ENCODE measurements at regions not wholly inside any gene's neighbourhood (a gene's known extent, or its start where the extent isn't known, plus 50 kb on each side); places are given as distances from the start of the nearest gene placed in this dataset.
A peak's percentile ranks its signal among the peaks of the same experiment; 100 is the strongest.

GRCh38 chr1:191851799-191852595 lies 306.3 kb upstream of the RGS18 start:
- FAIRE-seq: peak; percentile 94

GRCh38 chr1:191852907-191853306 lies 305.4 kb upstream of the RGS18 start:
- no peak for FAIRE-seq

GRCh38 chr1:191857600-191857999 lies 300.7 kb upstream of the RGS18 start:
- peak; percentile 15 for FAIRE-seq

GRCh38 chr1:191865479-191865878 lies 292.8 kb upstream of the RGS18 start:
- FAIRE-seq: no peak

GRCh38 chr1:191866155-191866554 lies 292.1 kb upstream of the RGS18 start:
- no peak for FAIRE-seq

DNA sequence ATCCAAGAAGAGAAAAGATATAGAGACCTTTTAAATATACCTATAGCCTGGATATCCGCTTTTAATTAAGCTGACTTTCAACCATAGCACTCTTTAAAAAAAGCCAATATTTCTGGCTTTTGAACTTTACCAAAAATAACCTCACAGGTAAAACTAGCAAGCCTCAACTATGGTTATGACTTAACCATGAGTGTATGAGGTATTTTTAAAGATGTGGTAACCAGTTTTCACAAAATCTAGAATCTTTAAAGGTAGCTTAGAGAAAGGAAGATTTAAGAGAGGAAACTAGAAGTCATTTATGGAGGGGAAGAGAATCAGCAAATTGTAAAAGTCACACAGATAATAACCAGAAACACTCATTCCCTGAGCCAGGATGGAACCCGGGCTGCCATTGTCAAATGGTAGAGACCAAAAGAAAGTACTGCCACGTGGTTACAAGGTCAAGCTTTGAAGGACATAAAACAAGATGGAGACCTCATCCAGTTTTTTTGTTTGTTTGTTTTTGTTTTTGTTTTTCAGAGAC lies 288.4 kb upstream of the RGS18 start:
- no peak for FAIRE-seq

- FAIRE-seq: no peak
Measured at GRCh38 chr1:191870490-191870889, 287.8 kb upstream of the RGS18 start.

- FAIRE-seq: peak; percentile 84
Measured at GRCh38 chr1:191875994-191876393, 282.3 kb upstream of the RGS18 start.

- no peak for FAIRE-seq
Measured at GRCh38 chr1:191876631-191877030, 281.6 kb upstream of the RGS18 start.

DNA sequence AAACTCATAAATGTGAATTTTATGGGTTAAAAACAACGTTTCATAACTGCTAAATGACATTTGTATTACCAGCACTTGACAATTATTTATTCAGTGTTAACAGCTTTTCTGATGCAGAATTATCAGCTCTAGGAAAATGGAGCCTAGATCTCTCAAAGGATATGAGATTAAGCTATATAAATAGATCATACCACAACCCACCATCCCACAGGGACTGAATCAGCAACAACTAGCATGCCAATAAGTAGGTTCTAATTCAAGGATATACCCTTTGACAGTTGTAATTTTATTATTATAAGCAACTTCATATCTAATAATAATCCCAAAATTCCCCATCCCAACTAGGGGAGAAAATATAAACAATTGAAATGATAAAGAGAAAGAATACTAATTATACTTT lies 275.4 kb upstream of the RGS18 start:
- no peak for FAIRE-seq

- peak; percentile 13 for FAIRE-seq
Measured at GRCh38 chr1:191886977-191887376, 271.3 kb upstream of the RGS18 start.

DNA sequence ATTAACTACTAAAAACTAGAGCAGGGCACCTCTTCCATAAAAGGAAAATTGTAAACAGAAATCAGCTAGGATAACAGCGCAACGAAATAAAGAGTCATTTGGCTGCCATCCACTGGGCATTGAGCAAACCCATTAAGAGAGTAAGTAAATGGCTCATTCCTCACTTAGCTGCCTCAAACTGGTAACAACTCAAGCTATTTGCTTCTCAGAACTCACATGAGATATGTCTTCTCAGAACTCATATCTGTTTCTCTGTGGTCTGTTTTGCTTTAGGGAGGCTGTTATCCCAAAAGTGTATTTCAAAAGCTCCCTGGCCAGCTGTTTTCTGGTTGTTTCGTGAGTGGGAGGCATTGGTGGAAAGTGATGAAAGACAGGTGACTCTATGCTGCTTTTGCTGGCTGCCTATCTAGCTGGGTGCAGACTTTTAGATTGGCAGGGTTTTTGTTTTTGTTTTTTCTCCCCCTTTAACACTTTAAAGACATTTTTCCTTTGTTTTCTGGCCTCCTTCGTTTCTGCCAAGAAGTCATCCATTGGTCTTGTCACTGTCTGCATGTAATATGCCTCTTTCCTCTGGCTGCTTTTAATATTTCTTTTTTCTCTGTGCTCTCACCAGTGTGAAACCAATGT lies 269.2 kb upstream of the RGS18 start:
- no peak for FAIRE-seq

DNA sequence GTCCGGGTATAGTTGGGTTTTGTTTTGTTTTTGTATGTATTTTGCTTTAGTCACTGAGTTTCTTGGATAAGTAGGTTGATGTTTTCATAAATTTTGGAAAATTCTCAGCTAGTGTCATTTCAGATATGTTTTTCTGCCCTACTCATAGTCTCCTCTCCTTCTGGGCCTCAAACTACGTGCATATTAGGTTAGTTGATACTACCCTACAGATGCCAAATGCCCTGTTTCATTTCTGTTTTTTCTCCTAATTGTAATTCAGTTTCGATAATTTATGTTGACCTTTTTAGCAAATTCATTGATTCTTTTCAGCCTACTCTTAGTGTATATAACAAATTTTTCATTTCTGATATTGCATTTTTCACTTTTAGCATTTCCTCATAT lies 268.6 kb upstream of the RGS18 start:
- FAIRE-seq: no peak

- FAIRE-seq: no peak
Measured at GRCh38 chr1:191890433-191891088, 267.7 kb upstream of the RGS18 start.

DNA sequence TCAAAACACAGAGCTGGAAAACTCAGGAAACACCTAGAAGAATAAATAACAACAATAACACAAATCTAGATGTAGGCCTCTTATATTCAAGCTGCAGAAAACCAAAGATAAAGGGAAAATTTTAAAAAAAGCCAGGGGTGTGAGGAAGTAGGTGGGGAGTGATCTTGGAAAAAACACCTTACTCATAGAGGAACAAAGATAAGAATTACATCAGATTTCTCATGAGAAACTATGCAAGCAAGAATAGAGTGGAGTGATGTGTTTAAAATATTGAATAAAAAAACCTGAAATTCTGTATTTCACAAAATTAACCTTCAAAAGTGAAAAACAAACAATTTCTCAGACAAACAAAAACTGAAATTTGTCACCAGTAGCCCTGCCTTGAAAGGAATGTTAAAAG lies 265.5 kb upstream of the RGS18 start:
- FAIRE-seq: no peak

DNA sequence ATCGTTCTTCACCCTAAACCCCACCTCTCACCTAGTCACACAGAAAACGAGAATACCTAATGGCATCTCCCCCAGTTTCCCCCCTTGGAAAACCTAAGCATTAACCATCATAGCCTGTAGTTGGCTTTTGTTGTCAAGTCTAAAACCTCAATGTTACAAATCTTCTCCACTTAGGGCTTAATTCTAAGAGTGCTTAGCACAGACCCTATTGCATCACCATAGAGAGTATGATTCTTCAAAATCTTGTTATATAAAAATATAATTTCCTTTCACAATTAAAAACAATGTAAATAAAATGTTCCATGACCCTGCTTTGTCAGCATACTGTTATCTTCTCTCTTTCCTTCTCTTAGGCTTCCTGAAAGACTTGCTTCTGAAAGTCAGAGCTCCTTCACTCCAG lies 263.2 kb upstream of the RGS18 start:
- FAIRE-seq: no peak

GRCh38 chr1:191895462-191896058 lies 262.7 kb upstream of the RGS18 start:
- no peak for FAIRE-seq

DNA sequence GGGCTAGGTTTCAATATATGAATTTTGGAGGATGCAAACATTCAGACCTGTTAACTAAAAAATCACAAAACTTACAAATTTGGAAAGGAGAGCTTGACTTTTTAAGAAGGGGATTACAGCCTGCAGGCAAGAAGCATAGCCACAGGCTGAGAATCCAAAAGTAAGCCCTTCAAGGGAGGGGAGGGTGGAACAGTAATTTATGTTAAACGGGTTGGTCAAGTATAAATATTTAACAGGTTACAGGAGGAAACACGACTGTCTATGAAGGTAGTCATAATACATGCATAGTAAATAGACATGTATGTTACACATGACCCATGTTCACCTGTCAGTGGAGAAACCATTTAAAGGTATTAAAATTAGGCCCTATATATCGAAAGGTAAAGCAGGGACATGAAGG lies 261.1 kb upstream of the RGS18 start:
- FAIRE-seq: no peak

DNA sequence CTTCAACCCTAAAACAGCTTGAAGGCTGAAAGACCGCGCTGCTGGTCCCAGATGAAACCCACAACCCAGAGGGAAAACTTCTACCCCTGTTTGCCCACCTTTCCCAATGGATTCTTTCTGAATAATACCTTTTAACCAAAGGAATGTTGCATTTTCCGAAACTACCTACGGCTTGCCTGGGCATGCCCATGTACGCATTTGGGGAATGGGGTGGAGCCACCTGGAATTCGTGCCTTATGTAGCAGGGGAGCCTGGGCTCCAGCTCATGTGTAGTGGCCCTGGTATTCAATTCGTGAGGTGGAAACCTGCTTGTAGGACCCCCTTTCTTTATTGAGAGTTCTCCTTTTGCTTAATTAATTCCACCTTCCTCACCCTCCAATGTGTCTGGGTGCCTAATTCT lies 256.6 kb upstream of the RGS18 start:
- FAIRE-seq: no peak

GRCh38 chr1:191904991-191905390 lies 253.3 kb upstream of the RGS18 start:
- peak; percentile 75 for FAIRE-seq

GRCh38 chr1:191905781-191906180 lies 252.5 kb upstream of the RGS18 start:
- no peak for FAIRE-seq

- FAIRE-seq: no peak
Measured at GRCh38 chr1:191907121-191907520, 251.1 kb upstream of the RGS18 start.

DNA sequence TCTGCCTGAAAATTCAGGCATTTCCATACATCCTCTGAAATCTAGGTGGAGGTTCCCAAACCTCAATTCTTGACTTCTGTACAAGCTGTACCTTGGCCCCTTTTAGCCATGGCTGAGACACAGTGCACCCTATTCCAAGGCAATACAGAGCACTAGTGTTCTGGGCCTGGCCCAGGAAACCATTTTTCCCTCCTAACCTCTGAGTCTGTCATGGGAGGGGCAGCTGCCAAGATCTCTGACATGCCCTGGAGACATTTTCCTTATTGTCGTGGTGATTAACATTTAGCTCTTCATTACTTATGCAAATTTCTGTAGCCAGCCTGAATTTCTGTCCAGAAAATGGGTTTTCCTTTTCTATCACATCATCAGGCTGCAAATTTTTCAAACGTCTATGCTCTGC lies 248.0 kb upstream of the RGS18 start:
- no peak for FAIRE-seq

- FAIRE-seq: no peak
Measured at GRCh38 chr1:191912517-191912916, 245.7 kb upstream of the RGS18 start.

Data from TTC549 (cell line).